Karpas-422 (cell line): ENCODE measurements at regions not wholly inside any gene's neighbourhood (a gene's known extent, or its start where the extent isn't known, plus 50 kb on each side); places are given as distances from the start of the nearest gene placed in this dataset.

Experiments used
- DNase-seq: peaks from one replicate; pipeline ENCODE4 v3.0.0-alpha.2; 2015
- H2AFZ ChIP-seq: fragments of 200-600 bp; sonication (generic); 2 replicates; pipeline ENCODE4 v1.6.1; 2014; ENCODE audit warnings: antibody characterized with exemption, low read length, mixed read lengths
- H3K27ac ChIP-seq: fragments of 200-600 bp; sonication (generic); 2 replicates; pipeline ENCODE4 v1.5.1; 2014; ENCODE audit warnings: mild to moderate bottlenecking, low read length, moderate library complexity
- H3K27me3 ChIP-seq: fragments of 200-600 bp; sonication (generic); 2 replicates; pipeline ENCODE4 v1.6.1; 2014; ENCODE audit warnings: low read length, mixed read lengths
- H3K36me3 ChIP-seq: fragments of 200-600 bp; sonication (generic); 2 replicates; pipeline ENCODE4 v1.6.1; 2014; ENCODE audit warnings: low read length, mixed read lengths; ENCODE audit not compliant: insufficient read depth
- H3K4me1 ChIP-seq: fragments of 200-600 bp; sonication (generic); 2 replicates; pipeline ENCODE4 v1.6.1; 2014; ENCODE audit warnings: mild to moderate bottlenecking, low read length, mixed read lengths
- H3K4me2 ChIP-seq: fragments of 200-600 bp; sonication (generic); 2 replicates; pipeline ENCODE4 v1.6.1; 2014; ENCODE audit warnings: low read length, low read depth, mild to moderate bottlenecking; ENCODE audit not compliant: poor library complexity, severe bottlenecking
- H3K4me3 ChIP-seq: fragments of 200-600 bp; sonication (generic); 2 replicates; pipeline ENCODE4 v1.5.1; 2014; ENCODE audit warnings: mild to moderate bottlenecking, antibody characterized with exemption, low read length, mixed read lengths
- H3K79me2 ChIP-seq: fragments of 200-600 bp; sonication (generic); 2 replicates; pipeline ENCODE4 v1.6.1; 2014; ENCODE audit warnings: mild to moderate bottlenecking, low read length, mixed read lengths
- H3K9ac ChIP-seq: fragments of 200-600 bp; sonication (generic); 2 replicates; pipeline ENCODE4 v1.6.0; 2014; ENCODE audit warnings: low read length
- H3K9me2 ChIP-seq: fragments of 200-600 bp; sonication (generic), shearing (Covaris generic); replicated peaks from 2 replicates; pipeline ENCODE4 v1.6.0; 2014; ENCODE audit warnings: mild to moderate bottlenecking, low read length, moderate library complexity; ENCODE audit not compliant: insufficient read depth
- H3K9me3 ChIP-seq: fragments of 300-700, 200-600 bp; sonication (generic); 2 replicates; pipeline ENCODE4 v1.6.1; 2014; ENCODE audit warnings: low read length, mixed read lengths
- H4K20me1 ChIP-seq: fragments of 200-600 bp; sonication (generic); 2 replicates; pipeline ENCODE4 v1.6.1; 2014; ENCODE audit warnings: mild to moderate bottlenecking, antibody characterized with exemption, low read length, low read depth; ENCODE audit not compliant: insufficient read depth

DNA sequence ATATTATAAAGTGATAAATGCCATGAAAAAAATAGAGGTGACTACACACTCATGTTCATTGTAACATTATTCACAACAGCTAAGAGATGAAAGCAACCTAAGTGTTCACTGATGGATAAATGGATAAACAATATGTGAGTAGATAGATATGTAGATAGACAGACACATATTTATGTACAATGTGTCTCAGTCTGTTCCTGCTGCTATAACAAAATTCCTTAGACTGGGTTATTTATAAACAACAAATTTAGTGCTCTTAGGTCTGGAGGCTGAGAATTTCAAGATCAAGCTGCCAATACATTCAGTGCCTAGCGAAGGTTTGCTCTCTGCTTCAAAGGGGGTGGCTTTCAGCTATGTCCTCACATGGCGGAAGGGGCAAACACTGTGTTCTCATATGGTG is 312.5 kb downstream of the ZNF621 start:
- Histone ChIP-seq H3K9ac (no peak overlapping the region), H3K4me1 (no peaks in the 10 kb centered on the region), H2AFZ (no peak overlapping the region), H3K27me3 (no peaks in the 10 kb centered on the region), H3K4me3 (no peak overlapping the region), H3K79me2 (no peaks in the 10 kb centered on the region), H4K20me1 (no peaks in the 10 kb centered on the region), H3K27ac (no peak overlapping the region), H3K9me3 (no peaks in the 10 kb centered on the region), H3K4me2 (no peak overlapping the region), H3K36me3 (no peaks in the 10 kb centered on the region), H3K9me2 (no peaks in the 10 kb centered on the region)
- DNase-seq: no peak

DNA sequence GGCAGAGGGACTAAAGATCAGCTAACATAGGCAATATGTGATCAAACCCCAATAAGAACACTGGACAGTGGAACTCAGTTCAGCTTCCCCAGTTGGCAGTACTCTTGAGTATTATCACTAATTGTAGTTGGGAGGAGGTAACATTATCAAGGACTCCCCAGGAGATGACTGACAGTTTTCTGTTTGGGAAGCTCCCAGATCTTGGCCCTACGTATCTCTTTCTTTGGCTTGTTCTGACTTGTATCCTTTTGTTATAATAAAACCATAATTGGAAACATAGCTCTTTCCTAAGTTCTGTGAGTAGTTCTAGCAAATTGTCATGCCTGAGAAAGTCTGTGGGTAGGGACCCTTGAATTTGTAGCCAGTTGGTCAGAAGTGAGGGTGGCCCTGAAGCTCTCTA is 316.4 kb downstream of the ZNF621 start:
- H3K79me2 ChIP-seq: no peaks in the 10 kb centered on the region
- no peaks in the 10 kb centered on the region for H3K27me3 ChIP-seq
- H2AFZ ChIP-seq: no peak overlapping the region
- no peak overlapping the region for H3K4me3 ChIP-seq
- H3K36me3 ChIP-seq: no peaks in the 10 kb centered on the region
- no peak overlapping the region for H3K9ac ChIP-seq
- no peaks in the 10 kb centered on the region for H3K9me2 ChIP-seq
- no peaks in the 10 kb centered on the region for H4K20me1 ChIP-seq
- no peaks in the 10 kb centered on the region for H3K4me1 ChIP-seq
- no peak overlapping the region for H3K4me2 ChIP-seq
- no peaks in the 10 kb centered on the region for H3K9me3 ChIP-seq
- no peak overlapping the region for H3K27ac ChIP-seq
- DNase-seq: no peak

DNA sequence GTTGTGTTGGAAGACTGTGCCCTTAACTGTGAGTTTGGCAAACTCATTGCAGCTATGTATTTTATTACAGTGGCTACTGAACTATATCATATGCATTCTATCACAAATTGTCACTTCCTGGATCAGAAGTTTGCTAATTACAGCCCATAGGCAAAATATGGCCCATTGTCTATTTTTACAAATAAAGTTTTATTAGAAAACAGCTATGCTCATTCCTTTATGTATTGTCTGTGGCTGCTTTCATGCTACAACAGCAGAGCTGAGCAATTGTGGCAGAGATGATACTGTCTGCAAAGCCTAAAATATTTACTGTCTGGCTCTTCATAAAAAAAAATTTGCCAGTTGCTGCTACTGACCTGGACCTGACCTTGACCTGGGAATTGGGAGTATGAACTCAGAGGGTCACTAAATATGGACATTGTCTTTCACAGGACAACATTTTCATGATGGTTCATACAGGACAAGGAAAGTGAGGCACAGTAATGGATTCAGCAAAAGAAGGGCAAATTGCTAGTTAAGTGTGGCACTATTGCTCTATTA is 316.9 kb downstream of the ZNF621 start:
- H3K4me2 ChIP-seq: no peak overlapping the region
- H3K4me3 ChIP-seq: no peak overlapping the region
- H3K9me3 ChIP-seq: no peaks in the 10 kb centered on the region
- H3K36me3 ChIP-seq: no peaks in the 10 kb centered on the region
- DNase-seq: no peak
- H4K20me1 ChIP-seq: no peaks in the 10 kb centered on the region
- H3K9me2 ChIP-seq: no peaks in the 10 kb centered on the region
- H3K27ac ChIP-seq: no peak overlapping the region
- no peaks in the 10 kb centered on the region for H3K27me3 ChIP-seq
- H2AFZ ChIP-seq: no peak overlapping the region
- H3K79me2 ChIP-seq: no peaks in the 10 kb centered on the region
- H3K9ac ChIP-seq: no peak overlapping the region
- no peaks in the 10 kb centered on the region for H3K4me1 ChIP-seq

DNA sequence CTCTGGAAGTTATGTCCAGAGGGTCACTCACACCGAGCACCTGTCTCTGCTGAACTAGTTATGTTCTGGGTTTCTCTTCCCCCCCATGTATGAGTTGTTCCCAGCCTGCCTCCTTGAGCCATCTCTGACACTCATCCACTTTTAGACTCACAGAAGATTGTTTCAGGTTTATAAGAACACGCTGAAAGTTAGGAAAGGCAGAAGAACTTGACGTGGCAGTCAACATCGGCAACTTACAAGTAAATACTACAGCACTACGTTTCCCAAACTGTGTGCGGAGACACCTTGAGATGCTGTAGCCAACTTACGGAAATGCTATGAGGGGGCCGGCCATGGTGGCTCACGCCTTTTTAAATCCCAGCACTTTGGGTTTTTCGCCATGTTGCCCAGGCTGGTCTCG is 318.0 kb downstream of the ZNF621 start:
- no peak overlapping the region for H3K9ac ChIP-seq
- no peaks in the 10 kb centered on the region for H3K4me1 ChIP-seq
- H4K20me1 ChIP-seq: no peaks in the 10 kb centered on the region
- H3K4me3 ChIP-seq: no peak overlapping the region
- no peaks in the 10 kb centered on the region for H3K27me3 ChIP-seq
- no peak for DNase-seq
- H2AFZ ChIP-seq: no peak overlapping the region
- no peaks in the 10 kb centered on the region for H3K9me2 ChIP-seq
- no peak overlapping the region for H3K27ac ChIP-seq
- H3K9me3 ChIP-seq: no peaks in the 10 kb centered on the region
- no peak overlapping the region for H3K4me2 ChIP-seq
- no peaks in the 10 kb centered on the region for H3K36me3 ChIP-seq
- H3K79me2 ChIP-seq: no peaks in the 10 kb centered on the region

DNA sequence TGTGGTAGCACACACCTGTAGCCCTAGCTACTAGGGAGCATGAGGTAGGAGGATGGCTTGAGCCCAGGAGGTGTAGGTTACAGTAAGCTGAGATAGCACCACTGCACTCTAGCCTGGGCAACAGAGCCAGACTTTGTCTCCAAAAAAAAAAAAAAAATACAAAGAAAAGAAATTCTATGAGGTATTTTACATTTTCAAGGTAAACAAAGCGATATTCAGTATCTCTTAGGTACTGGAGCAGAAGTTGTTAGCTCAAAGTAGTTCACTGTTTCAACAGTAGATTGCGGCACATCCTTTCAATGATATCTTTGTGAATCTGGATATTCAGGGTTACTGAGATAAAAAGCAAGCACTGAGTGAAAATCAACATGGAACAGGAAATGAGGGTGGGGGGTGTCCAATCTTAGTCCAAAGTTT is 318.5 kb downstream of the ZNF621 start:
- no peak overlapping the region for H3K27ac ChIP-seq
- H3K9ac ChIP-seq: no peak overlapping the region
- no peaks in the 10 kb centered on the region for H3K9me2 ChIP-seq
- no peak overlapping the region for H3K4me3 ChIP-seq
- no peaks in the 10 kb centered on the region for H3K27me3 ChIP-seq
- no peaks in the 10 kb centered on the region for H4K20me1 ChIP-seq
- H2AFZ ChIP-seq: no peak overlapping the region
- no peaks in the 10 kb centered on the region for H3K79me2 ChIP-seq
- no peaks in the 10 kb centered on the region for H3K9me3 ChIP-seq
- H3K4me1 ChIP-seq: no peaks in the 10 kb centered on the region
- no peak for DNase-seq
- no peaks in the 10 kb centered on the region for H3K36me3 ChIP-seq
- H3K4me2 ChIP-seq: no peak overlapping the region

DNA sequence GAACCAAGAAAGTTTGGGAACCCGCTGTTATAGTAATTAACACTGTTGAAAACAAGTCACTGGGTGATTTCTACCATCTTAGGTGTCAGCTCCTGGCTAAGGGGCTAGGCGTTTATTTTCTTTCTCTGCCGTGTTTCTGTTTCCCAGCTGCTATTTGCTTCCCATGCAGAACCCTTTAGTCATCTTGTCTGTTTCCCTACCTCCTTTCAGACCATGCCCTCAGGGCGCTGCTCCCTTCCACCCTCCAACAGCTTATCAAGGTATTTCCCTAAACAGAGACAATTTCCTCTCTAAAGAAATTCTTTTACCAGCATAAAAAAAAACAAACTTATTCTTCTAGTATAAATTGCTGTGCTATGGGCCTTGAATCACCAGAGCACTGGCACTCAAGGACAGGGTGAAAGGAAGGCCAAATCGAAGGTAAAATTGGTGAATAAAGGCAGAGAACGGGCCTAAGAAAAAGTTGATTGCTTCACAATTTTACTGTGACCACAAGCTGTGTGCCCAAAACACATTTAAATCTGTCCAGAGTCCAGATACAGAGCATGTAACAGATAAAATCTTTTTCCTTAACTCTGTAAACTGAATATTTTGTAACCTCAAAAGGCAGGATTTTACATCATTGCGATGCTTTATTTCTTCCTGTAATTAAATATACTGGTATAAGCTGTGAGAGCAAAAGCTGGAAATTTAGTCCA is 319.2 kb downstream of the ZNF621 start:
- no peak for DNase-seq
- no peak overlapping the region for H3K27ac ChIP-seq
- no peak overlapping the region for H3K4me2 ChIP-seq
- H3K4me3 ChIP-seq: no peak overlapping the region
- no peaks in the 10 kb centered on the region for H3K36me3 ChIP-seq
- no peaks in the 10 kb centered on the region for H4K20me1 ChIP-seq
- no peak overlapping the region for H3K9ac ChIP-seq
- no peaks in the 10 kb centered on the region for H3K9me2 ChIP-seq
- no peaks in the 10 kb centered on the region for H3K79me2 ChIP-seq
- no peaks in the 10 kb centered on the region for H3K9me3 ChIP-seq
- H3K4me1 ChIP-seq: no peaks in the 10 kb centered on the region
- no peaks in the 10 kb centered on the region for H3K27me3 ChIP-seq
- no peak overlapping the region for H2AFZ ChIP-seq

DNA sequence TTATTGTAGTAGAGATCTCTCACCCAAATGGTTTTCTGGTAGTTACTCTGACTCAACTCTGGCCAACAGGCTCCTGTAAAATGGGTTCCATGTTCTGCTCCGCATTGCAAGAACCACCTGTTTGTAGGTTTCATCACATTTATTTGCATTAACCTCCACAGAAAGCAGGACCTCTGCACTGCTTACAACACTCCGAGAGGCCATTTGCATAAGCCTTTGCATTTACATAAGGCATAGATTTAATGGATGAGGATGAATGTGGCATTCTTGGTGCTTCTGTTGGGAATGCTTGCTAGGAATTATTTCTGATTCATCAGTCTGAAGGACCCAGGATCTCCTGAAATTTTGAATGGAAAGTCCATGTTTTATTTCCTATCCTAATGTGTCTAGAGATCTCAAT is 320.1 kb downstream of the ZNF621 start:
- Histone ChIP-seq H3K36me3 (no peaks in the 10 kb centered on the region), H2AFZ (no peak overlapping the region), H4K20me1 (no peaks in the 10 kb centered on the region), H3K4me1 (no peaks in the 10 kb centered on the region), H3K9me3 (no peaks in the 10 kb centered on the region), H3K79me2 (no peaks in the 10 kb centered on the region), H3K9me2 (no peaks in the 10 kb centered on the region), H3K9ac (no peak overlapping the region), H3K4me2 (no peak overlapping the region), H3K27me3 (no peaks in the 10 kb centered on the region), H3K27ac (no peak overlapping the region), H3K4me3 (no peak overlapping the region)
- DNase-seq: no peak

DNA sequence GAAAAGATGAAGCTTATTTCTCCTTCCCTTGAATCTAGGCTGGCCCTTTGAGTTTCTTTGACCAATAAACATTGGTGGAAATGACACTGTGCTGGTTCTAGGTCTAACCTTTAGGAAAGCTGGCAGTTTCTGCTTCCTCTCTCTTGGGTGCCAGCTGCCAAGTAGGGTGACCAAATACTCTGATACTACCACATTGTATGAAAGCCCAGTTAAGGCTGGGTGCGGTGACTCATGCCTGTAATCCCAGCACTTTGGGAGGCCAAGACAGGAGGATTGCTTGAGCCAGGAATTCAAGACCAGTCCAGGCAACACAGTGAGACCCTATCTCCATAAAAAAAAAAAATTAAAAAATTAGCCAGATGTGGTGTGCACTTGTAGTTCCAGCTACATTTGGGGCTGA is 320.7 kb downstream of the ZNF621 start:
- no peaks in the 10 kb centered on the region for H3K27me3 ChIP-seq
- H3K9me2 ChIP-seq: no peaks in the 10 kb centered on the region
- no peak overlapping the region for H2AFZ ChIP-seq
- H3K9ac ChIP-seq: no peak overlapping the region
- no peaks in the 10 kb centered on the region for H3K36me3 ChIP-seq
- H3K4me1 ChIP-seq: no peaks in the 10 kb centered on the region
- no peak overlapping the region for H3K27ac ChIP-seq
- H4K20me1 ChIP-seq: no peaks in the 10 kb centered on the region
- no peaks in the 10 kb centered on the region for H3K9me3 ChIP-seq
- H3K79me2 ChIP-seq: no peaks in the 10 kb centered on the region
- H3K4me3 ChIP-seq: no peak overlapping the region
- no peak overlapping the region for H3K4me2 ChIP-seq
- no peak for DNase-seq
